Heart left ventricle (tissue), 13 donors: ENCODE measurements at regions not wholly inside any gene's neighbourhood (a gene's known extent, or its start where the extent isn't known, plus 50 kb on each side); places are given as distances from the start of the nearest gene placed in this dataset.

Source experiments
- POLR2A ChIP-seq, 2 donors: fragments of 450-650 bp; IDR thresholded peaks; one replicate each; pipeline ENCODE4 v1.6.1; 2017; ENCODE audit warnings: antibody characterized with exemption in 2 of 2, mild to moderate bottlenecking in 2 of 2, moderate library complexity in 2 of 2
- TF ChIP-seq, protein P1 (sequence below), 12 donors: fragments of 200-600 bp; sonication (generic) in 4 of 12; IDR thresholded peaks; one replicate each; pipeline versions ENCODE4 v1.5.0 to v1.8.0; 2018 to 2022; ENCODE audit warnings: antibody characterized with exemption in 12 of 12, mild to moderate bottlenecking in 5 of 12
- donor health status: ischemic (EF 13 %, LVEDD 7.1; RV severe dilation, severe dysfunction).
- donor health status: DM: no; HTN: yes; CAD: no.
- donor health status: DM: no; HTN: no; CAD: no.
- donor health status: ischemic (EF 25% LVEDD 6.9; RV normal size, moderate dysfunction).
- donor health status: ischemic (EF 25% LVEDD 5.7; RV mildly dilated, moderate dysfunction).
- donor health status: ischemic (EF 35%, LVEDD 5.7; RV mildly dilated, moderate dysfunction).
- donor health status: nonischemic (EF 11% LVEDD 7.7; RV severe dilation, severe dysfunction).
- donor health status: DM: yes; HTN: yes; CAD: no.
- donor health status: PGD.
- donor health status: ischemic (EF 29% LVEDD 5.4; RV normal size, mild dysfunction).
- donor health status: nonischemic (EF 23%, LVEDD 6.1; RV moderate dilation, normal function).

DNA sequence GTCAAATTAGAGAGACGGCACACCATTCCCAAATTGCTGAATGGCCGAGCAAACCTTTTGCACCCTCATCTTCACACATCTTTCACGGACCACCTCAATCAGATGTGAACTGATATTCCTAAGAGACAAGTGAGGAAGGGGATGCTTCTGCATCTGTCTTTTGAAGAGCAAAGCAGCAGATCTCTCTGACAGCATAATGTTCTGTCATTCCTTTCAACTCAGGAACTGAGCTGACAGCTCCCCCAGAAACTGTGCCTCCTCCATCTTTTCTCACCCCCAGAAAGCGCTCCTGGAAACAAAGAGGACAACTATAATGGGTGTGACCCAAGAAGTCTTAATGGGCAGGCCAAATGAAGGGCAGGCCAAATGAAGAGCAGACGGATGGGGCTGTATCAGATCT lies 256.4 kb downstream of the C1orf94 start:
- TF ChIP-seq, protein P1, sequence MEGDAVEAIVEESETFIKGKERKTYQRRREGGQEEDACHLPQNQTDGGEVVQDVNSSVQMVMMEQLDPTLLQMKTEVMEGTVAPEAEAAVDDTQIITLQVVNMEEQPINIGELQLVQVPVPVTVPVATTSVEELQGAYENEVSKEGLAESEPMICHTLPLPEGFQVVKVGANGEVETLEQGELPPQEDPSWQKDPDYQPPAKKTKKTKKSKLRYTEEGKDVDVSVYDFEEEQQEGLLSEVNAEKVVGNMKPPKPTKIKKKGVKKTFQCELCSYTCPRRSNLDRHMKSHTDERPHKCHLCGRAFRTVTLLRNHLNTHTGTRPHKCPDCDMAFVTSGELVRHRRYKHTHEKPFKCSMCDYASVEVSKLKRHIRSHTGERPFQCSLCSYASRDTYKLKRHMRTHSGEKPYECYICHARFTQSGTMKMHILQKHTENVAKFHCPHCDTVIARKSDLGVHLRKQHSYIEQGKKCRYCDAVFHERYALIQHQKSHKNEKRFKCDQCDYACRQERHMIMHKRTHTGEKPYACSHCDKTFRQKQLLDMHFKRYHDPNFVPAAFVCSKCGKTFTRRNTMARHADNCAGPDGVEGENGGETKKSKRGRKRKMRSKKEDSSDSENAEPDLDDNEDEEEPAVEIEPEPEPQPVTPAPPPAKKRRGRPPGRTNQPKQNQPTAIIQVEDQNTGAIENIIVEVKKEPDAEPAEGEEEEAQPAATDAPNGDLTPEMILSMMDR (IDR thresholded peaks at IDR 0.05): no peak
- no peak for TF ChIP-seq POLR2A (IDR thresholded peaks at IDR 0.05)
